CD4-positive, alpha-beta memory T cell (primary cell): ENCODE measurements at regions not wholly inside any gene's neighbourhood (a gene's known extent, or its start where the extent isn't known, plus 50 kb on each side); places are given as distances from the start of the nearest gene placed in this dataset.

Experiments
- CTCF ChIA-PET: fragments of 350-600 bp; sonication (Branson Sonifier 250); formaldehyde crosslinking; loops from one replicate; lab custom pipeline; 2021; ENCODE audit warnings: inconsistent platforms; ENCODE audit not compliant: partially characterized antibody; lab: Charles Lee
- POLR2A ChIA-PET: fragments of 350-600 bp; sonication (Branson Sonifier 250); formaldehyde crosslinking; loops from one replicate; lab custom pipeline; 2021; ENCODE audit not compliant: partially characterized antibody; lab: Charles Lee
- DNase-seq, 5 donors: peaks; one replicate each; pipeline versions ENCODE4 v3.0.0 to v3.0.0-alpha.2; 2020 to 2022; ENCODE audit warnings: mixed read lengths in 1 of 5
- H3K27ac ChIP-seq: one replicate; pipeline ENCODE4 v1.7.0; 2013; ENCODE audit warnings: low read depth, low read length
- H3K27me3 ChIP-seq: 2 replicates; pipeline ENCODE4 v1.7.0; 2013; ENCODE audit warnings: mild to moderate bottlenecking, low read length, moderate library complexity; ENCODE audit not compliant: insufficient read depth
- H3K36me3 ChIP-seq: 2 replicates; pipeline ENCODE4 v1.7.0; 2013; ENCODE audit warnings: mild to moderate bottlenecking, low read length, moderate library complexity; ENCODE audit not compliant: insufficient read depth
- H3K4me1 ChIP-seq: 2 replicates; pipeline ENCODE4 v1.7.0; 2013; ENCODE audit warnings: mild to moderate bottlenecking, low read length, moderate library complexity; ENCODE audit not compliant: insufficient read depth
- H3K4me3 ChIP-seq, 2 donors: one replicate each; pipeline ENCODE4 v1.7.0; 2013; ENCODE audit warnings: low read length in 2 of 2, mild to moderate bottlenecking in 1 of 2
- H3K9me3 ChIP-seq, 2 donors: one replicate each; pipeline ENCODE4 v1.7.0; 2013; ENCODE audit warnings: low read length in 2 of 2, control low read depth in 1 of 2; ENCODE audit not compliant: control insufficient read depth in 1 of 2
- H3K27ac Mint-ChIP-seq, 7 donors: one replicate each; pipeline ENCODE4 v1.8.0; 2020 to 2021; ENCODE audit warnings: mixed read lengths in 7 of 7, mild to moderate bottlenecking in 6 of 7, inconsistent platforms in 3 of 7, moderate library complexity in 3 of 7
- H3K27me3 Mint-ChIP-seq, 2 donors: one replicate each; pipeline ENCODE4 v1.8.0; 2020 to 2021; ENCODE audit warnings: mixed read lengths in 2 of 2
- H3K36me3 Mint-ChIP-seq, 2 donors: one replicate each; pipeline ENCODE4 v1.8.0; 2020 to 2021; ENCODE audit warnings: mixed read lengths in 2 of 2, inconsistent platforms in 1 of 2, mild to moderate bottlenecking in 1 of 2
- H3K4me1 Mint-ChIP-seq, 4 donors: one replicate each; pipeline ENCODE4 v1.8.0; 2020 to 2021; ENCODE audit warnings: mixed read lengths in 4 of 4, mild to moderate bottlenecking in 1 of 4
- H3K4me3 Mint-ChIP-seq, 8 donors: one replicate each; pipeline ENCODE4 v1.8.0; 2020 to 2021; ENCODE audit warnings: mixed read lengths in 8 of 8, mild to moderate bottlenecking in 7 of 8, moderate library complexity in 6 of 8, inconsistent platforms in 3 of 8
- H3K9me3 Mint-ChIP-seq, 8 donors: one replicate each; pipeline ENCODE4 v1.8.0; 2020 to 2021; ENCODE audit warnings: mixed read lengths in 8 of 8, mild to moderate bottlenecking in 5 of 8, inconsistent platforms in 3 of 8, moderate library complexity in 1 of 8
- intact Hi-C: fragments of 100-400 bp; cut with micrococcal nuclease; formaldehyde crosslinking; loops from one replicate; pipeline ENCODE4 v1.15.1; 2023

GRCh38 chr6:21514288-21514687, 79.3 kb upstream of the SOX4 start:
- Histone ChIP-seq H3K9me3 (no peaks in the 10 kb centered on the region), H3K27me3 (no peaks in the 10 kb centered on the region), H3K4me3 (no peak overlapping the region), H3K4me1 (no peaks in the 10 kb centered on the region), H3K36me3 (no peaks in the 10 kb centered on the region), H3K27ac (no peak overlapping the region)
- H3K4me3 Mint-ChIP-seq = no peak overlapping the region
- no peak for DNase-seq
- intact Hi-C loops = no loop called here
- H3K27me3 Mint-ChIP-seq = peaks cover 2 to 6% of the 10 kb centered on the region in 2 donors
- H3K27ac Mint-ChIP-seq = no peak overlapping the region
- no peaks in the 10 kb centered on the region for H3K4me1 Mint-ChIP-seq
- H3K9me3 Mint-ChIP-seq = peaks cover 0 to 2% (median 0%) of the 10 kb centered on the region in 8 donors
- no peaks in the 10 kb centered on the region for H3K36me3 Mint-ChIP-seq
- CTCF ChIA-PET = no interaction called here
- POLR2A ChIA-PET = no interaction called here

- Histone ChIP-seq H3K27me3 (no peaks in the 10 kb centered on the region), H3K36me3 (no peaks in the 10 kb centered on the region), H3K9me3 (no peaks in the 10 kb centered on the region), H3K27ac (no peak overlapping the region), H3K4me3 (no peak overlapping the region), H3K4me1 (no peaks in the 10 kb centered on the region)
- no peaks in the 10 kb centered on the region for H3K36me3 Mint-ChIP-seq
- ChIA-PET CTCF (no interaction called here), POLR2A (no interaction called here)
- peaks cover 0 to 2% (median 0%) of the 10 kb centered on the region in 8 donors for H3K9me3 Mint-ChIP-seq
- DNase-seq = no peak
- H3K4me3 Mint-ChIP-seq = no peak overlapping the region
- intact Hi-C loops = no loop called here
- H3K27ac Mint-ChIP-seq = no peak overlapping the region
- peaks cover 1 to 2% of the 10 kb centered on the region in 2 donors for H3K27me3 Mint-ChIP-seq
- H3K4me1 Mint-ChIP-seq = no peaks in the 10 kb centered on the region
Observed at GRCh38 chr6:21518317-21518716, 75.2 kb upstream of the SOX4 start.

- H3K27ac ChIP-seq = no peak overlapping the region
- H3K4me1 Mint-ChIP-seq = no peaks in the 10 kb centered on the region
- no peaks in the 10 kb centered on the region for H3K36me3 Mint-ChIP-seq
- peaks cover 1 to 2% of the 10 kb centered on the region in 2 donors for H3K27me3 Mint-ChIP-seq
- H3K36me3 ChIP-seq = no peaks in the 10 kb centered on the region
- no peak overlapping the region for H3K4me3 Mint-ChIP-seq
- no peaks in the 10 kb centered on the region for H3K9me3 ChIP-seq
- H3K27me3 ChIP-seq = no peaks in the 10 kb centered on the region
- no peaks in the 10 kb centered on the region for H3K4me1 ChIP-seq
- ChIA-PET CTCF (no interaction called here), POLR2A (no interaction called here)
- DNase-seq = no peak
- intact Hi-C loops = no loop called here
- H3K9me3 Mint-ChIP-seq = peaks cover 0 to 2% (median 0%) of the 10 kb centered on the region in 8 donors
- H3K27ac Mint-ChIP-seq = no peak overlapping the region
- H3K4me3 ChIP-seq = no peak overlapping the region
Observed at GRCh38 chr6:21519642-21520041, 73.9 kb upstream of the SOX4 start.

- Mint-ChIP-seq H3K9me3 (peaks cover 0 to 2% (median 0%) of the 10 kb centered on the region in 8 donors), H3K27me3 (peaks cover 1 to 2% of the 10 kb centered on the region in 2 donors), H3K36me3 (no peaks in the 10 kb centered on the region), H3K4me3 (no peak overlapping the region), H3K27ac (no peak overlapping the region), H3K4me1 (no peaks in the 10 kb centered on the region)
- Histone ChIP-seq H3K4me1 (no peaks in the 10 kb centered on the region), H3K4me3 (no peak overlapping the region), H3K27ac (no peak overlapping the region), H3K9me3 (no peaks in the 10 kb centered on the region), H3K36me3 (no peaks in the 10 kb centered on the region), H3K27me3 (no peaks in the 10 kb centered on the region)
- ChIA-PET CTCF (no interaction called here), POLR2A (no interaction called here)
- intact Hi-C loops = no loop called here
- no peak for DNase-seq
Observed at GRCh38 chr6:21521276-21521675, 72.3 kb upstream of the SOX4 start.

- Mint-ChIP-seq H3K9me3 (peaks cover 0 to 2% (median 0%) of the 10 kb centered on the region in 8 donors), H3K4me1 (no peaks in the 10 kb centered on the region), H3K27ac (no peak overlapping the region), H3K4me3 (no peak overlapping the region), H3K36me3 (no peaks in the 10 kb centered on the region), H3K27me3 (peaks cover 0 to 1% of the 10 kb centered on the region in 2 donors)
- ChIA-PET CTCF (no interaction called here), POLR2A (no interaction called here)
- intact Hi-C loops = no loop called here
- Histone ChIP-seq H3K36me3 (no peaks in the 10 kb centered on the region), H3K9me3 (no peaks in the 10 kb centered on the region), H3K27ac (no peak overlapping the region), H3K4me3 (no peak overlapping the region), H3K4me1 (no peaks in the 10 kb centered on the region), H3K27me3 (no peaks in the 10 kb centered on the region)
- no peak for DNase-seq
Observed at GRCh38 chr6:21522143-21522747, 71.3 kb upstream of the SOX4 start.

GRCh38 chr6:21522797-21523456, 70.6 kb upstream of the SOX4 start:
- Histone ChIP-seq H3K4me3 (no peak overlapping the region), H3K27ac (no peak overlapping the region), H3K9me3 (no peaks in the 10 kb centered on the region), H3K36me3 (no peaks in the 10 kb centered on the region), H3K4me1 (no peaks in the 10 kb centered on the region), H3K27me3 (no peaks in the 10 kb centered on the region)
- no peak overlapping the region for H3K27ac Mint-ChIP-seq
- ChIA-PET POLR2A (no interaction called here), CTCF (no interaction called here)
- H3K4me1 Mint-ChIP-seq = no peaks in the 10 kb centered on the region
- H3K9me3 Mint-ChIP-seq = peaks cover 0 to 5% (median 0%) of the 10 kb centered on the region in 8 donors
- intact Hi-C loops = no loop called here
- no peaks in the 10 kb centered on the region for H3K36me3 Mint-ChIP-seq
- peaks cover 0 to 1% of the 10 kb centered on the region in 2 donors for H3K27me3 Mint-ChIP-seq
- H3K4me3 Mint-ChIP-seq = no peak overlapping the region
- no peak for DNase-seq

GRCh38 chr6:21523652-21524051, 69.9 kb upstream of the SOX4 start:
- DNase-seq = no peak
- Histone ChIP-seq H3K36me3 (no peaks in the 10 kb centered on the region), H3K4me1 (no peaks in the 10 kb centered on the region), H3K27ac (no peak overlapping the region), H3K4me3 (no peak overlapping the region), H3K27me3 (no peaks in the 10 kb centered on the region), H3K9me3 (no peaks in the 10 kb centered on the region)
- H3K9me3 Mint-ChIP-seq = peaks cover 0 to 6% (median 0%) of the 10 kb centered on the region in 8 donors
- H3K27ac Mint-ChIP-seq = no peak overlapping the region
- CTCF ChIA-PET = no interaction called here
- intact Hi-C loops = no loop called here
- no peak overlapping the region for H3K4me3 Mint-ChIP-seq
- no peaks in the 10 kb centered on the region for H3K36me3 Mint-ChIP-seq
- POLR2A ChIA-PET = no interaction called here
- no peaks in the 10 kb centered on the region for H3K27me3 Mint-ChIP-seq
- no peaks in the 10 kb centered on the region for H3K4me1 Mint-ChIP-seq
